AG09309 (cell line): ENCODE measurements at regions not wholly inside any gene's neighbourhood (a gene's known extent, or its start where the extent isn't known, plus 50 kb on each side); places are given as distances from the start of the nearest gene placed in this dataset.

Experiments used
- DNase-seq: peaks from one replicate; pipeline ENCODE4 v3.0.0-alpha.2; 2010; ENCODE audit warnings: low read depth
- H3K4me3 ChIP-seq: 2 replicates; pipeline ENCODE4 v1.5.1; 2011; ENCODE audit warnings: mild to moderate bottlenecking, low read depth, low read length, moderate library complexity; ENCODE audit not compliant: control insufficient read depth
- TF ChIP-seq, protein P1 (sequence below): IDR thresholded peaks from 2 replicates; pipeline ENCODE4 v1.5.1; 2011; ENCODE audit warnings: mild to moderate bottlenecking, low read depth, low read length, inconsistent platforms; ENCODE audit not compliant: insufficient read depth, control insufficient read depth; ENCODE audit errors: missing control alignments

- H3K4me3 ChIP-seq: no peak overlapping the region
- DNase-seq: no peak
- TF ChIP-seq, protein P1, sequence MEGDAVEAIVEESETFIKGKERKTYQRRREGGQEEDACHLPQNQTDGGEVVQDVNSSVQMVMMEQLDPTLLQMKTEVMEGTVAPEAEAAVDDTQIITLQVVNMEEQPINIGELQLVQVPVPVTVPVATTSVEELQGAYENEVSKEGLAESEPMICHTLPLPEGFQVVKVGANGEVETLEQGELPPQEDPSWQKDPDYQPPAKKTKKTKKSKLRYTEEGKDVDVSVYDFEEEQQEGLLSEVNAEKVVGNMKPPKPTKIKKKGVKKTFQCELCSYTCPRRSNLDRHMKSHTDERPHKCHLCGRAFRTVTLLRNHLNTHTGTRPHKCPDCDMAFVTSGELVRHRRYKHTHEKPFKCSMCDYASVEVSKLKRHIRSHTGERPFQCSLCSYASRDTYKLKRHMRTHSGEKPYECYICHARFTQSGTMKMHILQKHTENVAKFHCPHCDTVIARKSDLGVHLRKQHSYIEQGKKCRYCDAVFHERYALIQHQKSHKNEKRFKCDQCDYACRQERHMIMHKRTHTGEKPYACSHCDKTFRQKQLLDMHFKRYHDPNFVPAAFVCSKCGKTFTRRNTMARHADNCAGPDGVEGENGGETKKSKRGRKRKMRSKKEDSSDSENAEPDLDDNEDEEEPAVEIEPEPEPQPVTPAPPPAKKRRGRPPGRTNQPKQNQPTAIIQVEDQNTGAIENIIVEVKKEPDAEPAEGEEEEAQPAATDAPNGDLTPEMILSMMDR: no peak
Measured at GRCh38 chr11:91308069-91308468, 916.5 kb upstream of the FAT3 start.

DNA sequence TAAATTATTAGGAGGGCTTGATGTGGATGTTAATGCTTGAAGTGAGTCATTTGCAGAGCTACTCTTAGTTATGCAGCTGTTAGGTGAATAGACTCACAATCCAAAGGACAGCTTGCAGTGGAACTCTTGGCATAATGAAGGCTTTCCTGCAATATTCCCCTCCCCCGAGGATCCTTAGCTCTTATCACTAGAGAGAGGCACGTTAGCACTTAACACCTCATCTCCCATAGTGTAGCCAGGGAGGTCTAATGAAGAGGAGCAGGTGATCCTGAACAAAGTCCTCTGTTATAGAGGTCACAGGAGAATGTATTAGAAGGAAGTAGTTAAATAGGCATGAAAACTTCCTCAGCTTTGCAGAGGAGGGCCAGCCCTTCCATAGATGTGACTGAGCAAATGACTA, 919.2 kb upstream of the FAT3 start:
- H3K4me3 ChIP-seq: no peak overlapping the region
- no peak for DNase-seq
- TF ChIP-seq, protein P1: no peak

GRCh38 chr11:91303749-91304148, 920.9 kb upstream of the FAT3 start:
- TF ChIP-seq, protein P1: no peak
- no peak for DNase-seq
- H3K4me3 ChIP-seq: no peak overlapping the region

GRCh38 chr11:91299980-91300379, 924.6 kb upstream of the FAT3 start:
- H3K4me3 ChIP-seq: no peak overlapping the region
- TF ChIP-seq, protein P1: no peak
- no peak for DNase-seq

DNA sequence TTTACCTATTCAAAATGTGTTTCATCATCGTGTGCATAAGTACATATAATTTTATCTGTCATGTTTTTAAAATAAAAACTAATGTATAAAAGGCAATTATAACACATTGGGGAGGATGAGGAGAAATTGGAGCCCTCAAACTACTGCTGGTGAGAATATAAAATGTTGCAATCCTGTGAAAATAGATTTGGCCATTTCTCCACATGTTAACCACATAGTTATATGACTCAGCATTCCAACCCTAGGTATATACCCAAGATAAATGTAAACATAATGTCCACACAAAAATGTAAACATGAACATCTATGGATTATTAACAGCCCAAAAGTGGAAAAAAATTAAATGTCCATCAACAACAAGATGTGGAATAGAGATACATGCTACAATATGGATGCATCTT, 928.0 kb upstream of the FAT3 start:
- H3K4me3 ChIP-seq: no peak overlapping the region
- no peak for DNase-seq
- TF ChIP-seq, protein P1: no peak

- TF ChIP-seq, protein P1: no peak
- H3K4me3 ChIP-seq: no peak overlapping the region
- no peak for DNase-seq
Measured at GRCh38 chr11:91295591-91295990, 929.0 kb upstream of the FAT3 start.

DNA sequence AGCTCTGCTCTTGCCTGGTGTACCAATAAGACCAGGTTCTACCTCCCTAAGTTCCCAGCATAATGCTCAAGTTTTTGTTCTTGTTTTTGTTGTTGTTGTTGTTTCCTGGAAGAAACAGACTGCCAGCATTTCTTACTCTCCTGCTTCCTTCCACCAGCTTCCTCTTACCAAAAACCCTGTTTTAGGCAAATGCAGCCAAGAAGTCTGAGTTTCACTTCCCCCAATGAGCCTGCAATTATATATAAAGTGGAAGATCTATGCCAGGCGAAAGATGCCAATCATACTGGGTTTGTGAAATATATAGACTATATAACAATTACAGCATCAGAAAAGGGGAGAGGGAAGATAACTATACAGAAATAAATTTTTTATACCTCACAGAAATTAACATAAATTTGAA, 931.5 kb upstream of the FAT3 start:
- TF ChIP-seq, protein P1: no peak
- no peak overlapping the region for H3K4me3 ChIP-seq
- no peak for DNase-seq
